SK-N-MC (cell line): ENCODE measurements at regions not wholly inside any gene's neighbourhood (a gene's known extent, or its start where the extent isn't known, plus 50 kb on each side); places are given as distances from the start of the nearest gene placed in this dataset.
"Not testable (repeated sequence)": the region's sequence is repeated elsewhere in the genome, so short reads cannot be mapped to it uniquely, and the experiment has no call there.

Source experiments
- EZH2 ChIP-seq: fragments of 200-600 bp; sonication (generic); IDR thresholded peaks from one replicate; pipeline ENCODE4 v1.6.1; 2017; ENCODE audit warnings: antibody characterized with exemption
- POLR2AphosphoS5 ChIP-seq: IDR thresholded peaks from 2 replicates; pipeline ENCODE4 v1.6.1; 2012; ENCODE audit warnings: mild to moderate bottlenecking, low read depth, low read length, borderline replicate concordance

DNA sequence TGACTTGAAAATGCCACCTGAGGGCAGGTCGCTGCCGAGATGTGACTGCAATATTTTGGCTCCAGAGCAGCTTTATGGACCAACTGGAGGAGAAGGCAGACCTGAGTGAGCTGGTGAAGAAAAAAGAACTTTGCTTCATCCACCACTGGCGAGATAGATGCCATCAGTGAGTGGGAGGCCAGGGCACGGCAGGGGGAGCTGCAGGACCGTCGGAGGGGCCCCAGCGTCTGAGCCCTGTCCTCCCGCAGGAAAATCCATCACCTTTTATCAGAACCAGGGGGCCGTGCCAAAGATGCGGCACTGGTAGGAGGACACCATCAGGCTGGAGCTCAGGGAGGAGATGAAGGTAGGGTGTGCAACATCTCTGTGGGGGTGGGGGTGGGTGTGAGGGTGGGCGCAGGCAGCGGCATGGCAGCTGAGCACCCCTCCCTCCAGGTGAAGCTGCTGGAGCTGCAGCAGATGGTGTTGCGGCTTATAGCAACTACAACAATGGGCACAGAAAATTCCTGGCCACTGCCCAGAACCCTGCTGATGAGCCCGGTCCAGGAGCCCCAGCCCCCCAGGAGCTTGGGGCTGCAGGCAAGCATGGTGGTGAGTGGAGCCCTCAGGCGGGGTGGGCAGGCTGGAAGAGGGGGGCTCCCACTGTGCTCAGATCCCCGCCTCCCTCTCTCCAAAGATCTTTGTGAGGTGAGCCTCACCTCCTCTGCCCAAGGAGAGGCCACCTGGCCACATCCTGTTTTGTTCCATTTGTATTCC, 102.4 kb upstream of the FAN1 start:
- TF ChIP-seq POLR2AphosphoS5, EZH2: not testable (repeated sequence)
